NCI-H2227 (cell line): ENCODE measurements at regions not wholly inside any gene's neighbourhood (a gene's known extent, or its start where the extent isn't known, plus 50 kb on each side); places are given as distances from the start of the nearest gene placed in this dataset.

Experiments used
- DNase-seq: peaks from one replicate; lab custom pipeline; 2025; ENCODE audit not compliant: unreplicated experiment; lab: John Stamatoyannopoulos, UW

DNA sequence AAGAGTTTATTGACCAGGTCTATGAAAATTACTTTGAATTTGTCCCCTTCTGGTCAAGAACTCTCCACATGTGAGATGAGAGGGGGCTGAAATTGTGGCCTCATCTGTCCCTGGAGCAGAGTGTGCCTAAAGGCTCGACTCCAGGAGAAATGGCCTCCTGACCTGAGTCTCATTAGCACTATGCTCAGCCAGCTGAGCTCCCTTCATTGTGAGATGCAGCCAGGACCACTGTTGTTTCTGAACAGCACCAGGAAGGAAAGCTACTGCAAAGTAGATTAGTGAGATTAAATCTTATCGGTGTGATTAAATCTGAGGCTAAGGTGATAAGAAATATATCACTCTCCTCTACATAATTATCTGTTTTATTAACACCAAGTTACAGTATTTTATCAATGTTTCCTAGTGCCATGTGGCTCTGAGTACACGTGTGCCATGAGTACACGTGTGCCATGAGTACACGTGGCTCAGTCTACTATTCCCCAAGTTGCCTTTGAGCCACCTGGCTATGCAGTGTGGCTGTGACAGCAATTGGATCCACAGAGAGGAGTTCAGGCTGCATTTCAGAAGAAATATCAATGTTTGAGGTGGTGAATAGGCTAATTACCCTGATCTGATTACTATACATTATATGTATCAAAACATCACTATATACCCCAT, 126.9 kb downstream of the IPMK start:
- DNase-seq, result peak; percentile 15

DNA sequence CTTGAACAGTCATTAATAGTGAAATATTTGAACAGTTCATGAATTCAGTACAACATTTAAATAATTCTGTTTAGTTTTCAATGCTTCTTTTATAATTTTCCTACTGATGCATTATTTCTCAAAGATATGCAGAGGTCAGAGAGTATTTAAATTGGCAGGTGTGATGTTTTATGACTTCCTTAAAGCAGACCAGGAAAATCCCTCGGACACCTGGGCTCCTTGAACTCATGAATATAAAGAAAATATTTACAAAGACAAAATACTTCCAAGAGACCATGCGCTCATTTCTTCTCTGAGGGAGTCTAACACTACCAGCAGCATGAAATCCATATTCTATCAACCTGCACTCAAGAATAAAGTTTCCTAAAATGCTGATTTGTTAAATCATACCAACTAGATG, 127.6 kb downstream of the IPMK start:
- DNase-seq, result no peak

DNA sequence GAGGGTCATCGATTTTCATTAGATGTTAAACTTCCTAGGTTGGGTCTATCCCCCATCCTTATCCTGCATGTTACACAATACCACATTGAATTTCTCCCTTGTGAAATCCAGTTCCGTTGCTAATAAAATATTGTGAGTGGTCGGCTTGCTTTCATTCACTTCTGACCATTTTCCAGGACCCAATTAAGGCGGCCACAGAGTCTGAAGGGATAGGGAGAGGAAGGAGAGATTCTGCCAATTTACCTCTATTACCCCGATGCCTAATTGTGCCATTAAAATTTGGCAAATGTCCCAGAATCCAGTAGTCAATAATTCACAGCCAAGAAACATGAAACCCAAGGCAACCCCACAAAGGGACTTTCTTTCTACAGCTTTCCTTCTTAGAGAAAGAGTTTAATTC, 129.9 kb downstream of the IPMK start:
- DNase-seq, result peak; percentile 33

DNA sequence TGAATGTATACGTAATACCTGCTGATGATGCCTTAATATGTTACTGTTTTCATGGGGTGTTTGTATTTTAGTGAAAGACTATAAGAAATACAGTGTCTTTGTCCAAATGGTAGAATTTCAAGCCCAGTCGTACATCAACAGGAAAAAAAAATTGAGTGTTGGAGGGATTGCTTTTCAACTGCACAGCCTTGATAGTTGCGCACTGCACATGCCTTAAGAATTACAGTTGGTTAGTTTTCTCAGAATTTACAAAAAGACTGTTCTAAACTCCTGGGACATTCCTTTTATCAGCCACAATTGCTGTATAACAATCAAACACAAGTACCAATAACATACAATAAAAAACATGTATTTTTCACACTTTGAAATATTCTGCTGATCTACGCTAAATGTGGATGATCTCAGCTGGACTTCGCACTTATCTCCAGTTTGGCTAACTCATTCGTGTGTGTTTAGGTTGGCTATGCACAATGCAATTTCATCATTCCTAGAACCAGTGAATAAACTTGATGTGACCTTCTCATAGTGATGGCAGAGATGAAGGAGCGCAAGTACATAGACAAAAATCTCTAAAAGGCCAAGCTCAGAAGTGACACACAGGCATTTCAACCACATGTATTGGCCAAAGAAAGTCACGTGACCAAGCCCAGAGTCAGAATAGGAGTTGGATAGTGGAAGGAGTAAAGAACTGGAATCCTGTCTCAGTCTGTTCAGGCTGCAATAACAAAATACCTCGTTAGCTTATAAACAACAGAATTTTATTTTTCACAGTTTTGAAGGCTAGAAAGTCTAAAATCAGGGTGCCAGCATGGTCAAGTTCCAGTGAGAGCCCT, 152.3 kb downstream of the IPMK start:
- DNase-seq, result no peak

DNA sequence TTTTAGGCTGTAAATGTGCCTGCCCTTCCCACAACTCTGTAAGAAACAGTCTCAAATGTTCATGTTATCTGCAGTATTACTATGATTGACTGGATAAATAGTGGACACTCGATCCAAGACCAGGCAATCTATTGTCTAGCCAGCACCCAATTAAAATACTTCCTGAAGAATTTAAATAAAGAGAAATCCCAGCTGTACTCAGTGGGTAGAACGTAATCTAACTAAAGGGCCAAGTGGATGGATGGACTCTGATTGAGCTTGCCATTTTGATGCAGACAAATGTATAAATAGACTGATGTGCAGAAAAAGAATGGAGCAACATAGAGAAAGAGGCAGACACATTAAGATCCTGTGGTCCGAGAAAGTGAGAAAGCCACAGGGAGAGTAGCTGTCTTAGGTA, 158.0 kb downstream of the IPMK start:
- no peak for DNase-seq

DNA sequence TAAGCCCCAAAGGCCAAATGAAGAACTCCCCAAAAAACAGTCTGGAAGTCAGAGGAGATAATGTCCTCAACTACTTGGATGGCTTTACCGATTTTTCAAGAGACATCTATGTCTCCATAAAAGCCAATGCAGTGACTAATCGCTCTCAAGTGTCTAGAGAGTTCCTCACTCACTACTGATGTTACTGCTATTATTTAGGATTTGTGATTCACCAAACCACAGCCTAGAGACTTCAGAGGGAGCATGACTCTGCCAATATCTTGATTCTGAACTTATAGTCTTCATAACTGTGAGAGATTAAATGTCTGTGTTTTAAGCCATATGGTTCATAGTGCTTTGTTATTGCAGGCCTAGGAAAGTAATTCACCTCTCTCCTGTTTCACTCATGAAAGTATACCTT, 160.2 kb downstream of the IPMK start:
- no peak for DNase-seq

DNA sequence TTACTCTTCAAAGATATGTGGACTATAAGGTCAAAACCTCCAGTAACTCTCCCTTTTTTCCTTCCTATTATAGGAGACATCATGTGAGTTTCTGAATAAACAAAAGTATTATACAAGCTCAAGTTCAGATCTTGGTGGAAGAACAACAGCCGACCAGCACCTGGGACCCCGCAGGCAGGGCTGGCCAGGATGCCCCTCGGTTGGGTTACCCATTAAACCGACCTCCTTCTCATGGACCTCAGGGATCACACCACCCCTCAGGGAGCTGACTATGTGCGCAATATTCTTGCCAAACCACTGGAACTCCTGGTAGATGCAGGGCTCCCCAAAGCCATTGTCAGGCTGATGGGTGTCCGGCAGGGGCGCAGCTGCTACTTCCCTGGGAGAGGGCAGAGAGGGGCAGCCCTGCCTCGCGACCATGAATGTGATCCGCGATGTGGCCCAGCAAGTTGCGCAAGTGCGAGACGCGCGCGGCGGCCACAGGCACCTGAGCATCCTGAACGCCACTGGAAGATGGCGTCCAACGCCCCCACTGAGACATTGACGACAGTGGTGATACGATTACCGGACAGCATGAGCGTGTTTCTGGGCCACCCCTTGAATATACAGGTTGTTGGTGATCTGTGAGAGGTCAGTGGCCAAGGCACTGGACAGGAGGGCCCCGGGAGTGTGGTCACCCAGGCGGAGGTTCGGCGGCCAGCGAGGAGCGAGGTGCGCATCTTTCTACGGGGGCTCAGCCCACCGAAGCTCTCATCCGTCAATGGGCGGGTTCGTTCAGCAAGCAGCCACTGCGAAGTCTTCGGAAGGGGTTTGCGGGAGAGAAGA, 161.3 kb downstream of the IPMK start:
- DNase-seq, result no peak

DNA sequence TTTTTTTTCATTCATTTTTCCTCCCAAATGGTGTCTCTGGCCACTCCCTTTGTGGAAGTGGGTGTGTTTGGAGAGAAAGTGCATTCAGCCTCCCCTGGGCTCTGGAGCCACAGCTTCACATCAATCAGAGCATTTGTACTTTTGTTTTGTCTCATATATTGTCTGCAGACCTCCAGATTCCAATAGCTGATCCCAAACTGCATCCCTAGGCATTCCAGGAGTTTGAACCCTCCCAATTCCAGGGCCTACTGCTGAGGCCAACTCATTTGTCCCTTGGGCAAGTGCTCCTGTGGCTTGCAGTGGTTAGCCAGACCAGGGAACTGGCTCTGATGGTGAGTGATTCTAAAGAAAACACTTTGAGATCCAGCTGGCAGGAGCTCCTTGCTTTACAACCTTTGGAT, 163.3 kb downstream of the IPMK start:
- DNase-seq, result no peak

DNA sequence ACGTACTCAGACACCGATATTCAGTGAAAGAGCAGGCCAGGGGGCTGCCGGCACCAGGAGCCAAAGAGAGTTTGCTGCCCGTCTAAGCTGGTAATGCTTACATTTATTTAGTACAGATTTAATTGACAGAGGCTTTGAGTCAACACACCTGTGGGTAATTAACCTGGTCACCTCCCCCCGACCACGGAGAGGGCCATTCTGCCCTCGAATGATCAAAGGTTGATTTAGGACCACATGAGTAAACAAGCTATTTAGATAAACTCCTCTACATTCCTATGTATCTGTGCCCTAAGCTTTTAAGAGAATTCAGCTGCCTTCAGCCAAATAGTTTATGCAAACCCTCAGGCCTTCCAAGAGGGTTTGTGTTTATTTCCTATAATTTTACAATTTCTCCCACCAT, 164.8 kb downstream of the IPMK start:
- no peak for DNase-seq

DNA sequence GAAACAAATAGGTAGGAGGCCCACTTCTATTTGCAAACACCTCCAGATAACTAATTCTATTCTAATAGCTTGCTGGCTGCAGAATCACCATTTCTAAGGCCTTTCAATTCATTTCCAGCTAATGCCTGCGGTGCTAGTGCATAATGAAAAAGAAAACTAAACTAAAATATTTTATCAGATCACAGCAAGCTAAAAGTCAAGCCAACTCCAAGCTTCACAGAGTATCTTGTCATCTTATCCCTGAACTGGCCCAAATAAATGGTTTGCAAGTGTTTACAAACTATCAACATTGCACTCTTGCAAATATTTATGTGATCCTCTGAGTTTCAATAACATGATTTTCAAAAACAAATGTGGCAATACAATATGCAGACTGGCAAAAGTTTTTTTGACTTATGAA, 166.0 kb downstream of the IPMK start:
- DNase-seq, result no peak

DNA sequence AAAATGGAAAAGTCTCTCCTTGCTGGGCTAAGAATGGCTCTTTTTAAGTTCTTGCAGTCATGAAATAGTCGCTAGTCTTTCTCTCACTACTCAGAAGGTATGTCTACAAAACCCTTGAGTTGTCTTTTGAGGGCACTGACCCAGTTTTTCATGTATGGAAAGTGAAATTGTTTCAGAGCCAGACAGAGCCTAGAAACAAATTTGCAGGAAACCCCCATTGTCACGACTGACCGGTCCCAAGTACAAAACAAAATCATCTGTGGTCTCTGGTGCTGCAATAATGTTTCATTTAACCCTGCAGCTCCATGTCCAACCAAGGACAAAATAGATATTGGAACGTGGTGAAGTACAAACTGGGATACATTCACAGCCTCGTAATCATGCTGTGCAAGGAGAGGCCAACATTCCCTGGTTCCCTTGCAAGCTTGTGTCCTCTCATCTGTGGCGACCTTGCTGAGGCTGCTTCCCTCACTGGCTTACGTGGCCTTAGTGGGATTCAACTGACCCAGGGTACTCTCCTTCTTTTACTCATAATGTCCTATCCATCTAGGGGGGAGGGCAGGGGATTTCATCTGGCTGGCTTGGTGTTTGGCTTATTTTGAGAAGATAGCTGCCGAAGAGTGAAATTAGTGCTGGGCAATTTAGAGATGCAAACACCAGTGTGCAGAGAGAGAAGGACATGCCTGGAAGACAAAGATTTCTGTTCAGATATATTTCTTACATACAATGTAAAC, 172.5 kb downstream of the IPMK start:
- DNase-seq, result no peak

DNA sequence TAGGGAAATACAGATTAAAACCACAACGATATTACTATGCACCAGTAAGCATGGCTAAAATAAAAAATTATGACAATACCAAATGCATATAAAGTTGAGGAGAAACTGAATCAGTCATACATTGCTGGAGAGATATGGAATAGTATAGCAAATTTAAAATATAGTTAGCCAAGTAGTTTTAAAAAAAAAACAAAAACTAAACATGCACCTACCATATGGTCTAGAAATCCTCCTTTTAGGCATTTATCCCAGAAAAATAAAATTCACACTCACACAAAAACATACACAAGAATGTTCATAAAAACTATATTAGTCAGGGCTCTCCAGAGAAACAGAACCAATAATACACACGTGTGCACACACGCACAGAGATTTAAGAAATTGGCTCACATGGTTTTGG, 175.8 kb downstream of the IPMK start:
- DNase-seq, result no peak

DNA sequence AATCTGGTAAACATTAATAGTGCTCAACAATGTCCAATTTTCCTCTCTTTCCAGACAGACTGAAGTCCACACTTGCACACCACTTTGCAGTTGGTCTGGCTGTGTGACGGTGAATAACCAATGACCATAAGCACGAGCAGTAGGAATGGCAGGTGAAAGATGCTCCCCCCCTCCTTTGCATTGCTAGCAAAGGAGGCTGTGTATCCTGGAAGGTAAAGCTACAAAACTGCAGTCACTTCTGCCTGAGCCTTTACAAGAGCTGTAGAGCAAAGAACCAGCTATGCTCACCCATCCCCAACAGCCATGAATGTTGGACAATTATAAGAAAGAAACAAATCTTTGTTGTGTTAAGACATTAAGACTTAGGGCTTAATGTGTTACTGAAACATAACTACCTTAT, 178.0 kb downstream of the IPMK start:
- DNase-seq, result no peak

DNA sequence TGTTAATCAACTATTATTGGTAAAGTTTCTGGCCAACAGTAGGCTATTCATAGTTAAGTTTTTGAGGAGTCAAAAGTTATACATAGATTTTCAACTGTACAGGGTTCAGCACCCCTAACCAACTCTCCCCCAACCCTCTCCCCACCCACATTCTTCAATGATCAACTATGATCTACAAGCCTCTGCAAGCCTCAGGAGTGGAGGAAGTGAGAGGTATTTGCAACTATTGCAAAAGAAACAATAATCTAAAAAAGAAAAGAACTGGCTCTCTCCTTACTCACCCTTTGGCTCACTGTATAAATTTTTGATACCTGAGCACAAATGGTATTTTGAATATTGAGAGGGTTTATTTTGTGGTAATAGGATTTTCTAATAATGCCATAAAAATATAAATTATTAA, 179.8 kb downstream of the IPMK start:
- no peak for DNase-seq

DNA sequence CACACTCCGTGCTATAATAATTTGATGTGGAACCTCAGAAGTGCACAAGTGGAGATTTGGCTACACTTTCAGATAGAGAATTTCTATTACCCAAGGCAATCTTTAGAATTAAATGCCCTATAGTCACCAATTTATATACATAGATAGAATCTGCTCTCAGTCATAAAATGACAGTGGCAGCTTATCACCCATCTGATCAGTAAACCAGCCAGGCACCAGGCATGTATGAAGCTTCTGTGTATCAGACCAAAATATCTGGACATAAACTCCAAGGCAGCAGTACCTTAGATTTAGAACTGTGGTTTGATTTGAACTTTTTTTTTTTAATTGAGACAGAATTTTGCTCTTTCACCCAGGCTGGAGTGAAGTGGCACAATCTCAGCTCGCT, 180.9 kb downstream of the IPMK start:
- DNase-seq, result no peak

DNA sequence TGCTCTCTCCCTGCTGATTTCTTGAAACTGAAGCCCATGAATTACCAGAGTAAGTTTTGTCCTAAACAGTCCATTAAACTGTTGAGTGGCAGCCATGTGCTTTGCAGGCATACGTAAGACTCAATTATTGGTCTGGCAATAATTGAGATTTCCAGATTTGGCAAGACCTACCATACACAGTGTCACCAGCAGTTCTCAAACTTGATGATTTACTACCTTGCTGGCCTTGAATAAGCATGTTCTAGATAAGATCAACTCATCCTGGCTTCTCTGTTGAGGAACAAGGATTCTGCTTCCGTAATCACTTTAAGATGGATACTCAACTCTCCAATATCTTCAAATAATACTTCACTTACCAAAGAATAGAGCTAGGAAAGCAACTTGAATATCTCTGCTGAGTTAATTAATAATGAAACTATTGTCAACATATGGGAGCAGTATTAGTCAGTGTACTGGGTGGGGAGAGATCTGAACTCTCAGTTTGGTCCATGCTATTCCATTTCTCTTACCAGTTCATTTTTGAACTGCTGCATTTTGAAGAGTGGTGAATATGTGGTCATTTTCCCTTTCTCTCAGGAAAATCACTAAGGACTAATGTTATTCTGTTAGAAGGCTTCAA, 181.4 kb downstream of the IPMK start:
- DNase-seq, result no peak

DNA sequence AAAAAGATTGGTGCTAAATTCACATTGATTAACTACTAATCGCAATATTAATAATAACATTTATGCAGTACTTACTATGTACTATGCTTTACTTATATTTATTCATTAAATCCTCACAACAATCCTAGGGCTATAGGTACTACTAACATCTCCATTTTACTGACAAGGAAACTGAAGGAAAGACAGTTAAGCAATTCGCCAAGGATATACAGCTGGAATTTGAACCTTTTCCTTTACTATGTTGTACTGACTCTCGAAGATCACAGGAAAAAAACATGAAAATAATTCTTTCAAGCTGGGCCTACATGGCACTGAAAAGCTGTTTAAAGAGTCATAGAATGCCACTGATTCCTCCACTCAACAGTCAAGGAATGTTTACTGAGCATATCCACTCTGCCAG, 185.4 kb downstream of the IPMK start:
- no peak for DNase-seq

DNA sequence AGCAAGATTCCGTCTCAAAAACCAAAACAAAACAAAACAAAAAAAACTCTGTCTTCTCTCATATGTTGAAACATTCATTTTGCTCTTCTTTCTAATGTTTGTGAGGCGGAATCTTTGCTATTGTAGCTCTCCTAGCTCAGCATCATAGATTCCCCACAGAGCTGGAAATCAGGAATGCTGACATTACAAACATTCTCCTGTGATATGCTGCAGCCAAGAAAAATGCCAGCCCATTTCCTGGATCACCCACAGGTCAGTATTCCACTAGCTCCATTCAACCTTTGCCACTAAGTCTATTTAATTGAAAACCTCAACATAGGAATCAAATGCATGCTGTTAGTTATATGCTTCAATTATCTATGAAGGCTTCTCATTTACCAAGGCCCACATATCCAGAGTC, 186.3 kb downstream of the IPMK start:
- no peak for DNase-seq

DNA sequence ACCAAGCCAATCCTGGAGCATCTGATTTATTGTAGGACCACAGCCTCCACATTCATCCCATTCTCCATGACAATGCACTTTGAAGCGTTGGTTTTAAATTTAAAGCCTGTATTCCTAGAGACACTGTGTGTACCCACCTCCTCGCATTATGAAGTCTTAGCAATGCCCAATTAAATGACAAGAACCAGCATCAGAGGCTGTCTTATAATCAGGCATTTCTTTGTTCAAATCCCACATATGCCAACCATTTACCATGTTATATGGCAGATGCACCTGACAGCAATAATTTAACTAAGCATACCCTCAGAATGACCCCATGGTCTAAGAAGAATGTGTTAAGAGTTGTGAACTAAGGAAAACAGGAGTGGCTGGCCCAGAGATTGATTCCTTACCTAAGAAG, 188.2 kb downstream of the IPMK start:
- no peak for DNase-seq

DNA sequence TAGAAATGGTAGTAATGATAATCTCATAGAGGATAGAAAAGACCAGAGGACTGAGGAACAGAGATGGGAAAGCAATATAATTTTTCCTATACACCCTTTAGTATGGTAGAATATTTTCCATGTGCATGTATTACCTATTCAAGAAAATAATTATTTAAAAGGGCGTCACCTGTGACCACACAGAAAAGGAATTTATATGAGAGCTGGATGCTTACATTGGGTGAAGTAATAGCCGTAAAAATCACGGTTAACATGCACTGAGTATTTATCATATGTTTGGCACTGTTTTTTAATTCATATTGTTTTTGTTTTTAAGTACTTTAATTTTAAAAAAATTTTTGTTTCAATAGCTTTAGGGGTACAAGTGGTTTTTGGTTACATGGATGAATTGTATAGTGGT, 195.1 kb downstream of the IPMK start:
- DNase-seq, result no peak

DNA sequence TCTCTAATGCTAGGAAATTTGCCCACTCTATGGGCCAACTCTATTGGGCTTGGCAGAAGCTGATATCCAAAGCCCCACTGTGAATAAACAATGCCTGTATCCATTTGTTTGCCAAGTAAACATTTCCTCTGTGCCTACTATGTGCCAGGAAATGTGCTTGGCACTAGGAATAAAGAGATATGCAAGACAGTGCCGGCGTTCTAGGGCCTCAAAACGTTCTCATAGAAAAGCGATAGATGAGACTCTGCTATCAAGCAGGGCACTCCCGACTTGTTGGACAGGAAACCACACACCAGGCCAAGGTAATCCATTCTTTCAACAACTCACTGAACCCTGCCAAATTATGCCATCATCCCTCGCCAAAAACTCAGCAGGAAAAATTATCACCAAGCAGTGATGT, 196.7 kb downstream of the IPMK start:
- DNase-seq, result no peak
